Testis (tissue), 2 donors: ENCODE measurements at regions not wholly inside any gene's neighbourhood (a gene's known extent, or its start where the extent isn't known, plus 50 kb on each side); places are given as distances from the start of the nearest gene placed in this dataset.

Experiments used
- POLR2A ChIP-seq: fragments of 450-650 bp; IDR thresholded peaks from one replicate; pipeline ENCODE4 v1.6.1; 2017; ENCODE audit warnings: antibody characterized with exemption, mild to moderate bottlenecking, moderate library complexity
- TF ChIP-seq, protein P1 (sequence below), 3 experiments: fragments of 450-650 bp in 2 of 3; fragments of 200-600 bp in 1 of 3; sonication (generic) in 1 of 3; IDR thresholded peaks; one replicate each; pipeline ENCODE4 v1.5.1; 2016 to 2019; ENCODE audit warnings: antibody characterized with exemption in 3 of 3, mild to moderate bottlenecking in 2 of 3, moderate library complexity in 1 of 3

DNA sequence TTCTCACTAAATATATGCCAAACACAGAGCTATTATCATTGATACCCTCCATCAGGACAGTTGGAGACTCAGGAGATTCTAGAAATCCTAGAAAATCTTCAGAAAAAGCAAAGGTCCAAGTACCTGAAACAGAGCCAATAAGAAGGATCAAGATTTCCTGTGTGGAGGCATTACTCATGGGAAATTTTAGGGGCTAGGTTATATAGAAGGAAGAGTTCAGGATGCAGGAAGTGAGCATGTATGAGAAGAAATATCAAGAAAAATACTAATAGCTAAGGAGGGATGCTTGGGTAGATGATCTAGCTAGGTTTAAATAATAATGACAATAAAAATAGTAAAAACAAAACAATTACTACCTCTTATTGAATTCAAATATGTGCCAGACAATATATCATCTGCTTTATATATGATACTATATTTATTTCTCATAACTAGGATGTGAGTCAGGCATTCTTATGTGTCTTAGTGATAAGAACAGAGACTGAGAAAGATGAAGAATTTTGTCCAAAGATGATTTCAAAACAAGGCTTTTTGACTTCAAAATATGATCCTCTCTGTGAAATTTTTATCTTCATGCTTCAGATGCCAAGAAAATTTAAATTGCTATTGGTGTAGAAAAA is 66.4 kb upstream of the HHIP start:
- TF ChIP-seq, protein P1, sequence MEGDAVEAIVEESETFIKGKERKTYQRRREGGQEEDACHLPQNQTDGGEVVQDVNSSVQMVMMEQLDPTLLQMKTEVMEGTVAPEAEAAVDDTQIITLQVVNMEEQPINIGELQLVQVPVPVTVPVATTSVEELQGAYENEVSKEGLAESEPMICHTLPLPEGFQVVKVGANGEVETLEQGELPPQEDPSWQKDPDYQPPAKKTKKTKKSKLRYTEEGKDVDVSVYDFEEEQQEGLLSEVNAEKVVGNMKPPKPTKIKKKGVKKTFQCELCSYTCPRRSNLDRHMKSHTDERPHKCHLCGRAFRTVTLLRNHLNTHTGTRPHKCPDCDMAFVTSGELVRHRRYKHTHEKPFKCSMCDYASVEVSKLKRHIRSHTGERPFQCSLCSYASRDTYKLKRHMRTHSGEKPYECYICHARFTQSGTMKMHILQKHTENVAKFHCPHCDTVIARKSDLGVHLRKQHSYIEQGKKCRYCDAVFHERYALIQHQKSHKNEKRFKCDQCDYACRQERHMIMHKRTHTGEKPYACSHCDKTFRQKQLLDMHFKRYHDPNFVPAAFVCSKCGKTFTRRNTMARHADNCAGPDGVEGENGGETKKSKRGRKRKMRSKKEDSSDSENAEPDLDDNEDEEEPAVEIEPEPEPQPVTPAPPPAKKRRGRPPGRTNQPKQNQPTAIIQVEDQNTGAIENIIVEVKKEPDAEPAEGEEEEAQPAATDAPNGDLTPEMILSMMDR (IDR thresholded peaks at IDR 0.05), result no peak
- TF ChIP-seq POLR2A, result no peak
